A673 (cell line): ENCODE measurements at regions not wholly inside any gene's neighbourhood (a gene's known extent, or its start where the extent isn't known, plus 50 kb on each side); places are given as distances from the start of the nearest gene placed in this dataset.

Experiments used
- CTCF ChIP-seq: fragments of 300-800, 200-600 bp; sonication (generic); conservative IDR thresholded peaks from 2 replicates; pipeline ENCODE4 v1.5.1; 2017; ENCODE audit warnings: low read depth, mild to moderate bottlenecking, antibody characterized with exemption, low read length, moderate library complexity, mixed read lengths
- EZH2 ChIP-seq: fragments of 200-600 bp; sonication (generic); IDR thresholded peaks from 2 replicates; pipeline ENCODE4 v1.6.1; 2017; ENCODE audit warnings: borderline replicate concordance, low read depth, mild to moderate bottlenecking, mixed read lengths, antibody characterized with exemption, low read length; ENCODE audit not compliant: poor library complexity, severe bottlenecking

DNA sequence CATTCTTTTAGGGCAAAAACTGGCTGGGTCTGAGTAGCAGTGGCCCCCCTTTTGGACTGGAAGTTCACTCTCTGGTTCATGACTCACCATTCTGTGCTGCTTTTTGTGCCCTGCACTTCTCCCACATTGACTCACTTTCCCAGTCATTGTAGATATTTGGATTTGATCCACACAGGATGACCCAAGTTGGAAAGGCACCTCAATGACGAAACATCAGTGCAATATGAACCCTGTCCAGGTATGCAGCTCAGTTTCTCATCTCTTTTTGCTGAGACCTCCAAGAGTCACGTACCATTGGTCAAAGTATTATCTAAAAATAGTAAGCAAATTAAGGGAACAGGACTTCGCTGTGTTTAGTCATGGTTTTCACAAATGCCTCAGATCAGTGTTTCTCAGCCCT is 92.7 kb downstream of the CBLL2 start:
- TF ChIP-seq CTCF (no peak), EZH2 (no peak)
